Activated naive CD4-positive, alpha-beta T cell treated with anti-CD3 and anti-CD28 coated beads, Interleukin-2, amount 50 U/mL, for 24 hours (primary cell): ENCODE measurements at regions not wholly inside any gene's neighbourhood (a gene's known extent, or its start where the extent isn't known, plus 50 kb on each side); places are given as distances from the start of the nearest gene placed in this dataset.

Source experiments
- H3K27ac Mint-ChIP-seq: one replicate; pipeline ENCODE4 v1.8.0; 2021; ENCODE audit warnings: mild to moderate bottlenecking, mixed read lengths
- H3K27me3 Mint-ChIP-seq: one replicate; pipeline ENCODE4 v1.8.0; 2021; ENCODE audit warnings: mixed read lengths
- H3K36me3 Mint-ChIP-seq: one replicate; pipeline ENCODE4 v1.8.0; 2021; ENCODE audit warnings: mixed read lengths
- H3K4me1 Mint-ChIP-seq: one replicate; pipeline ENCODE4 v1.8.0; 2021; ENCODE audit warnings: mixed read lengths
- H3K4me3 Mint-ChIP-seq: one replicate; pipeline ENCODE4 v1.8.0; 2021; ENCODE audit warnings: mild to moderate bottlenecking, mixed read lengths
- H3K9me3 Mint-ChIP-seq: one replicate; pipeline ENCODE4 v1.8.0; 2021; ENCODE audit warnings: mixed read lengths

DNA sequence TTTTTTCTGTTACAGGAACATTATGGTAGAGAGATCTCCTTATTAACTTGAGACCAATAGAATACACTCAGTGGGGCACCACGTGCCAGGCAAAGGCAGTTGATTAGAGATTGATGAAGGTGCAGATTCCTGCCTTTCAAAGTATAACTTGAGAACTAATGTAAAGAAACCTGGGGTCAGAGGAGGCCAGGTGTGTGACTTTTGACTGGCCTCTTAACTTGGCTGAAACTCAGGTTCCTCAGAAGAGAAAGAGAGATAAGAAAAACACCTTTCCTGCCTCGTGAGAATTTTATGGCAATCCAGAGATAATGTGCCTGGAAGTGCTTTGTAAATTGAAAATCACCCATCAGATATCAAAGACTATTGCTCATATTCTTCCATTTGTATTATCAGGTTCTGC is 110.7 kb upstream of the GZMB start:
- Mint-ChIP-seq H3K36me3 (no peaks in the 10 kb centered on the region), H3K27ac (no peak overlapping the region), H3K4me3 (no peak overlapping the region), H3K27me3 (peaks cover 7% of the 10 kb centered on the region), H3K9me3 (peaks cover 5% of the 10 kb centered on the region), H3K4me1 (no peaks in the 10 kb centered on the region)

DNA sequence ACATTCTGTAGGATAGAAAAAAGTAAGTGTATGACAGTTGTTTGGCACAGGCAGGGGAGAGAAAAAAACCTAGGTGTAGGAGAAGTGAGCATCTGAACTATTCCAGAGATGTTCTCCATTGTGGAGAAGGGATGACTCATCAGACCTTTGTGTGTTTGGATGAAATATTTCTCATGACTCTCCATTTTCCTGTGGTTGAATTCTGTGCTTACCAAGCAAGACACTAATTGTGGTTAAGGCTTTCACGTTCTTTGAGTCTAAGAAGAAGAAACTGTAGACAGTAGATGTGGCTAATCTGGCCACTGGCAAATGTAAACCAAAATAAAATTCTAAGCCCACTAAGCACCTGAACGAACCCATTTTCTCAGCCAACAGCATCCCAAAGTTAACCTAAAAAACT is 107.9 kb upstream of the GZMB start:
- Mint-ChIP-seq H3K4me3 (no peak overlapping the region), H3K27ac (no peak overlapping the region), H3K9me3 (no peaks in the 10 kb centered on the region), H3K36me3 (no peaks in the 10 kb centered on the region), H3K4me1 (no peaks in the 10 kb centered on the region), H3K27me3 (peaks cover 7% of the 10 kb centered on the region)

DNA sequence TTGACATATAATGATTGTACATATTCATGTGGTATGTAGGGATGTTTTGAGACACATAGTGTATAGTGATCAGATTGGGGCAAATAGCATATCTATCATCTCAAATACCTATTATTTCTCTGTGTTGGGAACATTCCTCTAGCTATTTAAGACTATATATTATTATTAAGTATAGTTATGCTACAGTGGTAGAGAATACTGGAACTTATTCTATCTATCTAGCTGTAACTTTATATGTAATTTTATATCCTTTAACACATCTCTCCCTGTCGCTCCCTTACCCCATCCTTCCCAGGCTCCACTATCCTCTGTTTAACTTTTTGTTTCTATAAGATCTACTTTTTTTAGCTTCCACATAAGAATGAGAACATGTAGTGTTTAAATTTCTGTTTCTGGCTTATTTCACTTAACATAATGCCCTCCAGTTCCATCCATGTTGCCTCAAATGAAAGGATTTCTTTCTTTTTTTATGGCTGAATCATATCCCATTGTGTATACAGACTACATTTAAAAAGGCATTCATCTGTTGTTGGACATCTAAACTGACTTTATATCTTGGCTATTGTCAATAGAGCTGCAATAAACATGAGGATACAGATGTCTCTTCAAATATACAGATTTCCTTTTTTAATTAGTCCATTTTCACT is 102.1 kb upstream of the GZMB start:
- Mint-ChIP-seq H3K27me3 (peaks cover 7% of the 10 kb centered on the region), H3K9me3 (no peaks in the 10 kb centered on the region), H3K4me3 (no peak overlapping the region), H3K4me1 (no peaks in the 10 kb centered on the region), H3K27ac (no peak overlapping the region), H3K36me3 (no peaks in the 10 kb centered on the region)

- H3K9me3 Mint-ChIP-seq, result no peaks in the 10 kb centered on the region
- no peaks in the 10 kb centered on the region for H3K36me3 Mint-ChIP-seq
- no peaks in the 10 kb centered on the region for H3K4me1 Mint-ChIP-seq
- no peak overlapping the region for H3K27ac Mint-ChIP-seq
- H3K27me3 Mint-ChIP-seq, result peaks cover 7% of the 10 kb centered on the region
- H3K4me3 Mint-ChIP-seq, result no peak overlapping the region
These were observed 101.0 kb upstream of the GZMB start for GRCh38 chr14:24734917-24735500.

DNA sequence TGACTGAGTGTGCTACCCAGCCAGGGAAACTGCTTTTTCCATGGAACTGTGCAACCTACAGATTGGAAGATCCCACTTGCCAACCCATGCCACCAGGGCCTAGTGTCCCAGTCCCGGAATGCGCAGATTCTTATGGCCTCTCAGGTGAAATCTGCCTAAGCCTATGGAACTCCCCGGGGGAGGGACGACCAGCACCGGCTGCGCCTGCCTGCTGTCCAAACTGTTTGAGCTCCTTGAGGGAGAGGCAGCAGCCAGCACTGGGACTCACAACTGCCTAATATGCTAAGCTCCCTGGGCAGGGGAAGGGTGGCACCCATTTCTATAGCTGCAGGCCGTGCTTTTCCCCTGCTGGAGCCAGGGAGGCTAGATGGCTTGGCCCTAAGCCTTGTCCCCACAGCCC is 92.5 kb upstream of the GZMB start:
- Mint-ChIP-seq H3K27ac (no peak overlapping the region), H3K9me3 (peaks cover 6% of the 10 kb centered on the region), H3K36me3 (no peaks in the 10 kb centered on the region), H3K27me3 (peaks cover 18% of the 10 kb centered on the region), H3K4me1 (no peaks in the 10 kb centered on the region), H3K4me3 (no peak overlapping the region)

DNA sequence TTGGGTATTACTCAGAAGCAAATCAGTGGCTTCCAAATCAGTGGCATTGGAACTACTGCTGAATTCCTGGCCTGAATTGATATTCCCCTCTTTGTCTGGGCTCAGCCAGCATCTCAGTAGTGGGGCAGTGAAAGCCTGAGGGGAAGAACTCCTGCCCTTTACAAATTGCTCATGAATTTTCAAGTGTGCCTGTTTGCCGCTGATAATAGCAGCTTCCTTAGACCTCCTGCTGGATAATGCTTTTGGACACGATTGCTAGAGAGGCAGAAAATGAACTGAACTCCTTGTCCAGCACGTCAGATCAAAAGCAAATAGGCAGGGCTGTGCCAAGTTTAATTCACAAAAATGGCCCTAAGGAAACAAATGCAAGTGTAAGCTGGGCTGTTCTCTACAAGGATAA is 91.3 kb upstream of the GZMB start:
- Mint-ChIP-seq H3K36me3 (no peaks in the 10 kb centered on the region), H3K4me3 (no peak overlapping the region), H3K27me3 (peaks cover 18% of the 10 kb centered on the region), H3K4me1 (no peaks in the 10 kb centered on the region), H3K9me3 (peaks cover 6% of the 10 kb centered on the region), H3K27ac (no peak overlapping the region)

DNA sequence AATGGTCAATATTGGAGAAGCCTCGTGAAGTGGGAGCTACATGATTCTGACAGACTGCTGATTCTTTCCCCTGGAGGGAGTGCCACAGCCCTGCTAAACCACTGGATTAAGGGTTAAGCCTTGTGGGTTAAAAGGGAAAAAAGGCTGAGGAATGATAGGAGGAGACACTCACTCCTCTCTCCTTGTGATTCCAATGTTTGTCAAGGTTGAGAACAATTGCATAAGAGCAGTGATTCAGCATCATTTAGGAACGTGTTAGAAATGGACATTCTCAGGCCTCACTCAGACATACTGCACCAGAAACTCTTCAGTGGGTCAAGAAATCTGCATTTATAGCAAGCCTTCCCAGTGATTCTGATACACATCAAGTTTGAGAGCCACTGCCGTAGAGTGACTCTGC is 87.8 kb upstream of the GZMB start:
- no peaks in the 10 kb centered on the region for H3K4me1 Mint-ChIP-seq
- no peaks in the 10 kb centered on the region for H3K9me3 Mint-ChIP-seq
- no peak overlapping the region for H3K4me3 Mint-ChIP-seq
- H3K36me3 Mint-ChIP-seq, result no peaks in the 10 kb centered on the region
- no peak overlapping the region for H3K27ac Mint-ChIP-seq
- H3K27me3 Mint-ChIP-seq, result peaks cover 13% of the 10 kb centered on the region

GRCh38 chr14:24715239-24715638 is 81.2 kb upstream of the GZMB start:
- Mint-ChIP-seq H3K36me3 (no peaks in the 10 kb centered on the region), H3K4me1 (no peaks in the 10 kb centered on the region), H3K9me3 (no peaks in the 10 kb centered on the region), H3K4me3 (no peak overlapping the region), H3K27me3 (peaks cover 10% of the 10 kb centered on the region), H3K27ac (no peak overlapping the region)

GRCh38 chr14:24713404-24713803 is 79.4 kb upstream of the GZMB start:
- H3K27me3 Mint-ChIP-seq, result peaks cover 10% of the 10 kb centered on the region

DNA sequence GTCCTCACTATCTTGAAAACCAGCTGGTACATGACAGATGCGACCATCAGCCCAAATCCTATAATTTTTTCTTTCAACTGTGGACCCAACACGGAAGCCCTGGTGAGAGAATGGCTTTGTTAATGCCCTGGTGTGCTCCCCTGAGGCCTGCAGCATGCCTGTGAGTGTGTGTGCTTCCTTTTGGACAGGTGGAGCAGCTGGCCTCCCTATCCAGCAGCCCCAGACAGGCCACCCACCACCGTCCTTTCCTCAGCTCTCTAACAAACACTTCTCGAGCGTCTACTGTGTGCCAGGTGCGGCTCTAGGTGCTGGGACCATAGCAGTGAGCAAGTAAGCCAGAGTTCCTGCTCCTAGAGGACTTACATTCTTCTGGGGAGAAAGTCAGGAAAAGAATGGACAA is 78.9 kb upstream of the GZMB start:
- Mint-ChIP-seq H3K4me1 (no peaks in the 10 kb centered on the region), H3K36me3 (no peaks in the 10 kb centered on the region), H3K27me3 (peaks cover 10% of the 10 kb centered on the region), H3K4me3 (no peak overlapping the region), H3K27ac (no peak overlapping the region), H3K9me3 (no peaks in the 10 kb centered on the region)

More at GRCh38 chr14:24713404-24713803, 79.4 kb upstream of the GZMB start:
- Mint-ChIP-seq H3K4me3 (no peak overlapping the region), H3K9me3 (no peaks in the 10 kb centered on the region), H3K27ac (no peak overlapping the region), H3K4me1 (no peaks in the 10 kb centered on the region), H3K36me3 (no peaks in the 10 kb centered on the region)

DNA sequence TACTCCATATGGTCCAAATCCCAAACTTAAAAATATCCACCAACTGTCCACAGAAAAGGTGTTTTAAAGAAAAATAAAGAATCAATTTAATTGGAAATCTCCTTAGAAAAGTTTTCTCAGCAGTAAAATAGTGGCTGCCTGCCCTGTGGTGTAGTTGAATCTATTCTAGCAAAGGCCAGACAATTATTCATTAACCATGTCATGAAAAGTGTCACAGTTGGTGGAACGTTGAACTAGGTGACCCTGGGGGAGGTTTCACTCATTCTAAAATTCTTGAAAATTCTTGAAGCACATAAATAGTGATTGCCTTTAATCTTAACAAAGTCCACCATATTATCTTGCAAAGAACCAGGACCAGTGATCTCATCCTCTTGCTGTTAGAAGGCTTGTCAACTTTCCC is 78.4 kb upstream of the GZMB start:
- H3K27me3 Mint-ChIP-seq, result peaks cover 10% of the 10 kb centered on the region
- no peaks in the 10 kb centered on the region for H3K4me1 Mint-ChIP-seq
- H3K36me3 Mint-ChIP-seq, result no peaks in the 10 kb centered on the region
- no peaks in the 10 kb centered on the region for H3K9me3 Mint-ChIP-seq
- H3K4me3 Mint-ChIP-seq, result no peak overlapping the region
- no peak overlapping the region for H3K27ac Mint-ChIP-seq

DNA sequence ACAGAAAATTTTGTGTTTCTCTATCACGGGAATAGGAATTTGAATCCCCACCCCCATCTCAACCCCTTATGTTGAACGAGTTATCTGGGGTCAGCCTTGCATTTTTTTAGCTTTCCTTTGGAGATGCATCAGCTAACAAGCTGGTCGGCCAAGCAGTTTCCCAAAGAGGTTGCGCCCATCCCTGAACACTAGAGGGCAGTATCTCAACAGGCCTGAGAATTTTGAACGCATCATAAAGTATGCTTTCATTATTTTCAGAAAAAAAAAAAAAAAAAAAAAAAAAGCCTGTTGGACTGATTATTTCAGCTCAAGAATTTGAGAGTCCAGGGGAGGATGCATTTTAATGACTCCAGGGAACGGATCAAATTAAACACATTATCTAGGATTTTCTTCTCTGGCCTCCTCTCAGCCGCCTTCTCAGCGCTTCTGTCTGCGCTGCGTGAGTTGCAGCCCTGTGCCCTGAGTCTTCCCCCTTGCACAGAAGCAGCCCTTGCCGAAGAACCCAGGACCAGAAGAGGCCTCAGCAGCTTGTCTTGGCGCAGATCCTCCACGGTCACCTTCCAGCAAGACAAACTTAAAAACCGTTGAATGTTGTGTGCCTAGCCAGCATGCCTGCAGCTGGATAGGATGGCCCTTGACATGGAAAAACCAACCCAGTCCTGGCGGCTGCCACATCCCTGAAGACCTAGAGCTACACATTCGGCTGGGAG is 76.6 kb upstream of the GZMB start:
- Mint-ChIP-seq H3K4me3 (no peak overlapping the region), H3K27ac (no peak overlapping the region), H3K36me3 (no peaks in the 10 kb centered on the region)

GRCh38 chr14:24708684-24709083 is 74.7 kb upstream of the GZMB start:
- Mint-ChIP-seq H3K4me3 (no peak overlapping the region), H3K9me3 (no peaks in the 10 kb centered on the region), H3K4me1 (no peaks in the 10 kb centered on the region), H3K36me3 (no peaks in the 10 kb centered on the region), H3K27me3 (no peaks in the 10 kb centered on the region), H3K27ac (no peak overlapping the region)

More for the DNA sequence above, 76.6 kb upstream of the GZMB start:
- no peaks in the 10 kb centered on the region for H3K4me1 Mint-ChIP-seq
- no peaks in the 10 kb centered on the region for H3K9me3 Mint-ChIP-seq
- H3K27me3 Mint-ChIP-seq, result peaks cover 5% of the 10 kb centered on the region

DNA sequence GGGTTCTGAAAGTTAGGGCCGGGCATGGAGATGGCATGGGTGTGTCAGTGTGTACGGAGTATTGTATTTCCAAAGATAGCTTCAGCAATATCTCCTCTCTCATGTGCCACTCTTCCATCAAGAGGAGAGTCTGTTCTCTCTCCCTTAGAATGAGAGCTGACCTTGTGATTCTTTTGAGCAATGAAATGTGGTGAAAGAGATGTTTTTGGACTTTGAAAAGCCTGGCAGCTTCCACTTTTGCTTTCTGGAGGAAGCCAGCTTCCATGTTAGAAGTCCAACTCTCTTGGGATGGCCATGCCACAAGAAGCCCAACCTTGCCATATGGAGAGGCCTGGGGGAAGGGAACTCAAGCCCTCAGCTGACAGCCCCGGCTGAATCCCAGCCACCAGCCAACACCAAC is 72.4 kb upstream of the GZMB start:
- Mint-ChIP-seq H3K4me3 (no peak overlapping the region), H3K9me3 (no peaks in the 10 kb centered on the region), H3K27me3 (no peaks in the 10 kb centered on the region), H3K36me3 (no peaks in the 10 kb centered on the region), H3K27ac (no peak overlapping the region), H3K4me1 (no peaks in the 10 kb centered on the region)

- Mint-ChIP-seq H3K27ac (no peak overlapping the region), H3K36me3 (no peaks in the 10 kb centered on the region), H3K4me1 (no peaks in the 10 kb centered on the region), H3K27me3 (no peaks in the 10 kb centered on the region), H3K4me3 (no peak overlapping the region), H3K9me3 (no peaks in the 10 kb centered on the region)
These were observed 71.8 kb upstream of the GZMB start for GRCh38 chr14:24705840-24706239.

DNA sequence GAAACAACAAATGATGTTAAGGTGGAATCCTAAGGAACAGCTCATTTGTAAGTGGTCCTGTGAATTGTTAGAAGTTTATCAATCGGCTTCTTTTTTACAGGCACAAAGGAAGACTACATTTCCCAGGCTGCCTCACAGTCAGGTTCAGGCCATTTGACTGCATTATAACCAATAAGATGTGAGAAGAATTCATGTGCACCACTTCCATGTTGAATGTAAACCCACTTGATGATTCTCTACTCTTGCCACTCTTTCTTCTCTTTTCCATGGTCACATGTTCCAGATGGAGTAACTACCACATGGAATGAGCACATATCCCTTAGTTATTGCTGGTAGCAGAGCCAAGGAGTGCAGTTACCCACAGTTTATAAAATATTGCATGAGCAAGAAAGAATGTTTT is 67.1 kb upstream of the GZMB start:
- Mint-ChIP-seq H3K9me3 (no peaks in the 10 kb centered on the region), H3K36me3 (no peaks in the 10 kb centered on the region), H3K4me1 (peaks cover 8% of the 10 kb centered on the region), H3K27me3 (no peaks in the 10 kb centered on the region), H3K27ac (no peak overlapping the region), H3K4me3 (no peak overlapping the region)
